ENCODE measurements at regions not wholly inside any gene's neighbourhood (a gene's known extent, or its start where the extent isn't known, plus 50 kb on each side); places are given as distances from the start of the nearest gene placed in this dataset.
"Not testable (repeated sequence)": the region's sequence is repeated elsewhere in the genome, so short reads cannot be mapped to it uniquely, and the experiment has no call there.

GRCh38 chr9:73337182-73337581, 185.5 kb downstream of the ANXA1 start:
- DNase-seq (ENCODE audit: low spot score); FAIRE-seq: not testable (repeated sequence)

GRCh38 chr9:73344060-73344459, 192.4 kb downstream of the ANXA1 start:
- FAIRE-seq, result no peak
- DNase-seq (ENCODE audit: low spot score), result no peak

GRCh38 chr9:73347123-73347522, 195.5 kb downstream of the ANXA1 start:
- DNase-seq (ENCODE audit: low spot score), result no peak
- no peak for FAIRE-seq

- FAIRE-seq, result no peak
- DNase-seq (ENCODE audit: low spot score), result no peak
Observed at GRCh38 chr9:73347720-73348119, 196.1 kb downstream of the ANXA1 start.

GRCh38 chr9:73348471-73348870, 196.8 kb downstream of the ANXA1 start:
- peak; percentile 6 for DNase-seq (ENCODE audit: low spot score)
- FAIRE-seq, result no peak

- FAIRE-seq (no peak), DNase-seq (ENCODE audit: low spot score) (no peak)
Observed at GRCh38 chr9:73349476-73349875, 197.8 kb downstream of the ANXA1 start.

- FAIRE-seq (no peak), DNase-seq (ENCODE audit: low spot score) (no peak)
Observed at GRCh38 chr9:73357607-73358006, 205.9 kb downstream of the ANXA1 start.

GRCh38 chr9:73370053-73370452, 218.4 kb downstream of the ANXA1 start:
- FAIRE-seq (no peak), DNase-seq (ENCODE audit: low spot score) (no peak)

GRCh38 chr9:73371801-73372200, 220.1 kb downstream of the ANXA1 start:
- FAIRE-seq, result no peak
- DNase-seq (ENCODE audit: low spot score), result no peak

GRCh38 chr9:73380411-73380810, 228.7 kb downstream of the ANXA1 start:
- DNase-seq (ENCODE audit: low spot score), result no peak
- FAIRE-seq, result no peak

GRCh38 chr9:73402081-73403028, 250.7 kb downstream of the ANXA1 start:
- FAIRE-seq (no peak), DNase-seq (ENCODE audit: low spot score) (no peak)

- FAIRE-seq (no peak), DNase-seq (ENCODE audit: low spot score) (no peak)
Observed at GRCh38 chr9:73411494-73411893, 259.8 kb downstream of the ANXA1 start.

- DNase-seq (ENCODE audit: low spot score) (no peak), FAIRE-seq (no peak)
Observed at GRCh38 chr9:73412874-73413273, 261.2 kb downstream of the ANXA1 start.

- no peak for FAIRE-seq
- DNase-seq (ENCODE audit: low spot score), result no peak
Observed at GRCh38 chr9:73423891-73424290, 272.2 kb downstream of the ANXA1 start.

GRCh38 chr9:73426269-73426668, 274.6 kb downstream of the ANXA1 start:
- FAIRE-seq, result no peak
- no peak for DNase-seq (ENCODE audit: low spot score)

GRCh38 chr9:73434826-73435225, 283.2 kb downstream of the ANXA1 start:
- FAIRE-seq (no peak), DNase-seq (ENCODE audit: low spot score) (no peak)

- no peak for FAIRE-seq
Observed at GRCh38 chr9:73437758-73438157, 286.1 kb downstream of the ANXA1 start.

GRCh38 chr9:73439839-73440238, 288.2 kb downstream of the ANXA1 start:
- FAIRE-seq; DNase-seq (ENCODE audit: low spot score): not testable (repeated sequence)

More at GRCh38 chr9:73437758-73438157, 286.1 kb downstream of the ANXA1 start:
- peak; percentile 13 for DNase-seq (ENCODE audit: low spot score)

- DNase-seq (ENCODE audit: low spot score) (no peak), FAIRE-seq (no peak)
Observed at GRCh38 chr9:73441223-73441622, 289.6 kb downstream of the ANXA1 start.

- FAIRE-seq, result no peak
- DNase-seq (ENCODE audit: low spot score), result peak; percentile 22
Observed at GRCh38 chr9:73441890-73442818, 290.5 kb downstream of the ANXA1 start.

- no peak for DNase-seq (ENCODE audit: low spot score)
- no peak for FAIRE-seq
Observed at GRCh38 chr9:73444821-73445220, 293.2 kb downstream of the ANXA1 start.

GRCh38 chr9:73445384-73445783, 293.7 kb downstream of the ANXA1 start:
- FAIRE-seq; DNase-seq (ENCODE audit: low spot score): not testable (repeated sequence)

Measured in urothelium cell line (cell line).